Type B pancreatic cell (in vitro differentiated cells): ENCODE measurements at regions not wholly inside any gene's neighbourhood (a gene's known extent, or its start where the extent isn't known, plus 50 kb on each side); places are given as distances from the start of the nearest gene placed in this dataset.

ENCODE experiments used
- DNase-seq: peaks from one replicate; pipeline ENCODE4 v3.0.0; 2021; ENCODE audit warnings: mixed read lengths; ENCODE audit not compliant: unreplicated experiment; ENCODE audit errors: extremely low spot score
- H3K27ac Mint-ChIP-seq: 2 replicates; pipeline ENCODE4 v1.8.0; 2021; ENCODE audit warnings: mild to moderate bottlenecking, mixed read lengths
- H3K27me3 Mint-ChIP-seq: 2 replicates; pipeline ENCODE4 v1.8.0; 2021; ENCODE audit warnings: mixed read lengths
- H3K36me3 Mint-ChIP-seq: 2 replicates; pipeline ENCODE4 v1.8.0; 2021; ENCODE audit warnings: mixed read lengths
- H3K4me1 Mint-ChIP-seq: one replicate; pipeline ENCODE4 v1.8.0; 2021; ENCODE audit warnings: mixed read lengths; ENCODE audit not compliant: unreplicated experiment
- H3K4me3 Mint-ChIP-seq: 2 replicates; pipeline ENCODE4 v1.8.0; 2021; ENCODE audit warnings: mild to moderate bottlenecking, mixed read lengths
- H3K9me3 Mint-ChIP-seq: 2 replicates; pipeline ENCODE4 v1.8.0; 2021; ENCODE audit warnings: mixed read lengths
- CTCF ChIP-seq: fragments of 200-600 bp; sonication (generic); conservative IDR thresholded peaks from 2 replicates; pipeline ENCODE4 v1.5.0; 2021; ENCODE audit warnings: antibody characterized with exemption, mild to moderate bottlenecking

- Mint-ChIP-seq H3K9me3 (no peaks in the 10 kb centered on the region), H3K36me3 (no peaks in the 10 kb centered on the region), H3K27ac (no peak overlapping the region), H3K4me1 (no peaks in the 10 kb centered on the region), H3K27me3 (no peaks in the 10 kb centered on the region), H3K4me3 (no peak overlapping the region)
- no peak for TF ChIP-seq CTCF
- no peak for DNase-seq
Observed at GRCh38 chr2:195508139-195508455, 148.9 kb upstream of the SLC39A10 start.

GRCh38 chr2:195507447-195508138, 149.4 kb upstream of the SLC39A10 start:
- Mint-ChIP-seq H3K4me3 (no peak overlapping the region), H3K4me1 (no peaks in the 10 kb centered on the region), H3K27me3 (no peaks in the 10 kb centered on the region), H3K9me3 (no peaks in the 10 kb centered on the region), H3K27ac (no peak overlapping the region), H3K36me3 (no peaks in the 10 kb centered on the region)
- no peak for TF ChIP-seq CTCF
- DNase-seq: no peak

GRCh38 chr2:195505701-195506100, 151.3 kb upstream of the SLC39A10 start:
- no peak overlapping the region for H3K27ac Mint-ChIP-seq
- no peaks in the 10 kb centered on the region for H3K9me3 Mint-ChIP-seq
- DNase-seq: no peak
- TF ChIP-seq CTCF: no peak
- no peaks in the 10 kb centered on the region for H3K27me3 Mint-ChIP-seq
- H3K36me3 Mint-ChIP-seq: no peaks in the 10 kb centered on the region
- no peak overlapping the region for H3K4me3 Mint-ChIP-seq
- no peaks in the 10 kb centered on the region for H3K4me1 Mint-ChIP-seq

GRCh38 chr2:195503208-195503607, 153.8 kb upstream of the SLC39A10 start:
- H3K27me3 Mint-ChIP-seq: no peaks in the 10 kb centered on the region
- peaks cover 2% of the 10 kb centered on the region for H3K4me1 Mint-ChIP-seq
- no peak overlapping the region for H3K4me3 Mint-ChIP-seq
- H3K36me3 Mint-ChIP-seq: no peaks in the 10 kb centered on the region
- no peak overlapping the region for H3K27ac Mint-ChIP-seq
- no peak for TF ChIP-seq CTCF
- H3K9me3 Mint-ChIP-seq: no peaks in the 10 kb centered on the region
- no peak for DNase-seq

- H3K36me3 Mint-ChIP-seq: no peaks in the 10 kb centered on the region
Observed at GRCh38 chr2:195501746-195502145, 155.3 kb upstream of the SLC39A10 start.

More at GRCh38 chr2:195501746-195502145, 155.3 kb upstream of the SLC39A10 start:
- H3K4me1 Mint-ChIP-seq: peaks cover 5% of the 10 kb centered on the region
- TF ChIP-seq CTCF: no peak
- no peak overlapping the region for H3K4me3 Mint-ChIP-seq
- no peaks in the 10 kb centered on the region for H3K27me3 Mint-ChIP-seq
- no peak for DNase-seq
- H3K27ac Mint-ChIP-seq: no peak overlapping the region
- no peaks in the 10 kb centered on the region for H3K9me3 Mint-ChIP-seq
